ENCODE measurements at regions not wholly inside any gene's neighbourhood (a gene's known extent, or its start where the extent isn't known, plus 50 kb on each side); places are given as distances from the start of the nearest gene placed in this dataset.

DNA sequence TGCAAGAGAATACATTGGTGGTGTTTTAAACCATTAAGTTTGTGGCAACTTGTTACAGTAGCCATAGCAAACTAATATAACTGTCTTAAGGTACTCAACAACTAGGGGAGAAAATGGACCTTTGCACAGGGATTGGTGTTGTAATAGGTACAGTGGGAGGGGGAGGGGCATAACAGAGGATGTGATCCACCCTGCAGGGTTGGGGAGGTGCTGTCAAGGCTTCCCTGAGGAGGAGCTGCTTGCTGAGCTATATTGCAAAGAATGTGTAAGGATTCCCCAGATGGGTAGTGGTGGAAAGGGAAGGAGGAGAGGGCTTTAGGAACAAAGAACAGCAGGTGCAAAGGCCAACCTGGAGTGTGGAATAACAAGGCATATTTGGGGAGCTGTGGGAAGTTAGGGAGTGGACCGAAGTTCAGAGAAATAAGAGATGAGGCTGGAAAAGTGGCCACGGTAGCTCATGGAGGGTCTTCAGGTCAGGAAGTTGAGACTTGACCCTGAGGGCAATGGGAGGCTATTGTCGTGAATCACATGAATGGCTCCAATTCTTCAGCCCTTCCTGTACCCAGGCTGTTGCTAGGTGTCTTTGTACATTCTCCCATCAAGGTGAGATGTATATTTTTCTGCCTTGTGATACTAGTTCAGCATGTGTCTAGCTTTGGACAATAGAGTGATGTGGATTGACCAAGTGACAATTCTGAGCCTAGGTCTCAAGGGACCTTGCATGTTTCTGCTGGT, 168.6 kb upstream of the CSF3R start:
- intact Hi-C loops (cut with micrococcal nuclease; ENCODE audit: unreplicated experiment) = no loop called here
- no TSS peak for BruUV-seq (replicated peaks)

GRCh38 chr1:36650200-36651065, 167.7 kb upstream of the CSF3R start:
- DNase-seq (ENCODE audit: low spot score) = peak; percentile 65
- Histone ChIP-seq H3K36me3 (ENCODE audit: insufficient read depth, low read length, poor library complexity, severe bottlenecking) (no peaks in the 10 kb centered on the region), H3K9me3 (ENCODE audit: low read depth, low read length, poor library complexity, severe bottlenecking) (no peaks in the 10 kb centered on the region), H3K27ac (ENCODE audit: low read depth, low read length, poor library complexity, severe bottlenecking) (no peak overlapping the region), H3K4me3 (ENCODE audit: low read depth, low read length, poor library complexity, severe bottlenecking) (no peak overlapping the region), H3K4me1 (ENCODE audit: insufficient read depth, low read length, poor library complexity, severe bottlenecking) (no peaks in the 10 kb centered on the region), H3K27me3 (replicated peaks; ENCODE audit: insufficient read depth, low read depth, low read length, poor library complexity) (peaks cover 52% of the 10 kb centered on the region)
- POLR2A ChIA-PET (ENCODE audit: low non-redundant PET) = no interaction called here
- TF ChIP-seq EZH2 (IDR thresholded peaks at IDR 0.05; ENCODE audit: borderline replicate concordance, low read depth, low read length, poor library complexity, severe bottlenecking) (no peak), CTCF (conservative IDR thresholded peaks at IDR 0.05; ENCODE audit: low read depth, low read length) (peak; percentile 89)
- intact Hi-C loops (cut with micrococcal nuclease; ENCODE audit: unreplicated experiment) = no loop called here
- BruUV-seq (replicated peaks) = no TSS peak
- CTCF ChIA-PET = no interaction called here

More for the DNA sequence above, 168.6 kb upstream of the CSF3R start:
- Histone ChIP-seq H3K9me3 (ENCODE audit: low read depth, low read length, poor library complexity, severe bottlenecking) (no peaks in the 10 kb centered on the region), H3K4me3 (ENCODE audit: low read depth, low read length, poor library complexity, severe bottlenecking) (no peak overlapping the region), H3K27me3 (replicated peaks; ENCODE audit: insufficient read depth, low read depth, low read length, poor library complexity) (peaks cover 49% of the 10 kb centered on the region), H3K36me3 (ENCODE audit: insufficient read depth, low read length, poor library complexity, severe bottlenecking) (no peaks in the 10 kb centered on the region), H3K4me1 (ENCODE audit: insufficient read depth, low read length, poor library complexity, severe bottlenecking) (no peaks in the 10 kb centered on the region), H3K27ac (ENCODE audit: low read depth, low read length, poor library complexity, severe bottlenecking) (no peak overlapping the region)
- DNase-seq (ENCODE audit: low spot score) = no peak
- ChIA-PET POLR2A (ENCODE audit: low non-redundant PET) (no interaction called here), CTCF (no interaction called here)
- no peak for TF ChIP-seq EZH2 (IDR thresholded peaks at IDR 0.05; ENCODE audit: borderline replicate concordance, low read depth, low read length, poor library complexity, severe bottlenecking)
- no peak for TF ChIP-seq CTCF (conservative IDR thresholded peaks at IDR 0.05; ENCODE audit: low read depth, low read length)

GRCh38 chr1:36645867-36646266, 163.2 kb upstream of the CSF3R start:
- CTCF ChIA-PET = no interaction called here

More at GRCh38 chr1:36645867-36646266, 163.2 kb upstream of the CSF3R start:
- H3K27me3 ChIP-seq (replicated peaks; ENCODE audit: insufficient read depth, low read depth, low read length, poor library complexity) = peaks cover 55% of the 10 kb centered on the region
- no peak for DNase-seq (ENCODE audit: low spot score)
- H3K36me3 ChIP-seq (ENCODE audit: insufficient read depth, low read length, poor library complexity, severe bottlenecking) = no peaks in the 10 kb centered on the region
- no peak overlapping the region for H3K27ac ChIP-seq (ENCODE audit: low read depth, low read length, poor library complexity, severe bottlenecking)
- POLR2A ChIA-PET (ENCODE audit: low non-redundant PET) = no interaction called here
- no peak for TF ChIP-seq EZH2 (IDR thresholded peaks at IDR 0.05; ENCODE audit: borderline replicate concordance, low read depth, low read length, poor library complexity, severe bottlenecking)
- no peak for TF ChIP-seq CTCF (conservative IDR thresholded peaks at IDR 0.05; ENCODE audit: low read depth, low read length)
- H3K4me3 ChIP-seq (ENCODE audit: low read depth, low read length, poor library complexity, severe bottlenecking) = no peak overlapping the region
- no peaks in the 10 kb centered on the region for H3K4me1 ChIP-seq (ENCODE audit: insufficient read depth, low read length, poor library complexity, severe bottlenecking)
- intact Hi-C loops (cut with micrococcal nuclease; ENCODE audit: unreplicated experiment) = no loop called here
- H3K9me3 ChIP-seq (ENCODE audit: low read depth, low read length, poor library complexity, severe bottlenecking) = no peaks in the 10 kb centered on the region
- no TSS peak for BruUV-seq (replicated peaks)

All from A673 (cell line).